Psoas muscle (tissue), 7 donors: ENCODE measurements at regions not wholly inside any gene's neighbourhood (a gene's known extent, or its start where the extent isn't known, plus 50 kb on each side); places are given as distances from the start of the nearest gene placed in this dataset.
A peak's percentile ranks its signal among the peaks of the same experiment; 100 is the strongest.

Experiments
- ATAC-seq, 4 donors: fragments of 200-7000 bp; cut with Tn5 transposase; one replicate each; pipeline ENCODE4 v1.9.1; 2020; ENCODE audit warnings: moderate library complexity in 3 of 4, mild to moderate bottlenecking in 2 of 4
- DNase-seq, 2 donors: peaks; one replicate each; pipeline ENCODE4 v3.0.0-alpha.2; 2020
- H3K27ac ChIP-seq: fragments of 200-600 bp; one replicate; pipeline ENCODE4 v1.8.0; 2022
- H3K27me3 ChIP-seq, 3 donors: fragments of 200-600 bp in 1 of 3; one replicate each; pipeline versions ENCODE4 v1.6.1 to v1.8.0; 2013 to 2022; ENCODE audit warnings: low read length in 2 of 3, mild to moderate bottlenecking in 2 of 3, moderate library complexity in 1 of 3; ENCODE audit not compliant: insufficient read depth in 3 of 3
- H3K36me3 ChIP-seq, 2 donors: fragments of 200-600 bp in 1 of 2; one replicate each; pipeline versions ENCODE4 v1.6.1 to v1.8.0; 2013 to 2022; ENCODE audit warnings: low read depth in 1 of 2, mild to moderate bottlenecking in 1 of 2, moderate library complexity in 1 of 2; ENCODE audit not compliant: insufficient read depth in 1 of 2
- H3K4me1 ChIP-seq: fragments of 200-600 bp; one replicate; pipeline ENCODE4 v1.8.0; 2022
- H3K4me3 ChIP-seq: fragments of 200-600 bp; one replicate; pipeline ENCODE4 v1.8.0; 2022; ENCODE audit warnings: mild to moderate bottlenecking
- H3K9me3 ChIP-seq: fragments of 200-600 bp; one replicate; pipeline ENCODE4 v1.8.0; 2022
- CTCF ChIP-seq: fragments of 200-600 bp; IDR thresholded peaks from one replicate; pipeline ENCODE4 v1.8.0; 2022; ENCODE audit warnings: antibody characterized with exemption
- WGBS, 3 donors: extraction: QIAGEN DNeasy Blood & Tissue Kit; methylation state at CpG; one replicate each; pipeline versions ENCODE4 v1.1.6 to v1.1.7; 2013; 5-methylcytosine and 5-hydroxymethylcytosine counted together
- intact Hi-C, 2 donors: fragments of 100-400 bp; cut with DNase I; formaldehyde crosslinking; loops; one replicate each; pipeline versions ENCODE4 v1.11.0 to v1.14.2; 2022
- donor health status: healthy with polysubstance abuse.
- donor health status: DM: no; HTN: no; CAD: no; lungs with moderate emphysema.
- donor health status: Bipolar disorder and iron deficiency.
- donor health status: healthy.
- donor health status: DM: yes; HTN: yes; CAD: no.
- donor health status: DM: no; HTN: no; CAD: no.
- donor health status: DM: yes; HTN: yes; CAD: no.

GRCh38 chr2:238505892-238506280, 79.2 kb downstream of the ASB1 start:
- Histone ChIP-seq H3K4me3 (no peak overlapping the region), H3K36me3 (no peaks in the 10 kb centered on the region), H3K27me3 (peaks cover 0 to 3% (median 0%) of the 10 kb centered on the region in 3 donors), H3K9me3 (no peaks in the 10 kb centered on the region), H3K27ac (no peak overlapping the region), H3K4me1 (no peaks in the 10 kb centered on the region)
- ATAC-seq (no peak), DNase-seq (no peak)
- WGBS, 3 donors, result 90 to 91% (median 90%) methylated on average over 9 of the region's 9 CpGs
- TF ChIP-seq CTCF, result no peak
- intact Hi-C loops, result no loop called here

GRCh38 chr2:238506371-238507068, 79.8 kb downstream of the ASB1 start:
- intact Hi-C loops, result no loop called here
- no peak for TF ChIP-seq CTCF
- Histone ChIP-seq H3K36me3 (no peaks in the 10 kb centered on the region), H3K9me3 (no peaks in the 10 kb centered on the region), H3K27me3 (peaks cover 0 to 3% (median 0%) of the 10 kb centered on the region in 3 donors), H3K27ac (no peak overlapping the region), H3K4me3 (no peak overlapping the region), H3K4me1 (no peaks in the 10 kb centered on the region)
- DNase-seq (no peak), ATAC-seq (no peak)
- 56 to 69% (median 57%) methylated on average over 17 of the region's 17 CpGs for WGBS, 3 donors

- no peak overlapping the region for H3K4me3 ChIP-seq
- peaks cover 0 to 3% (median 0%) of the 10 kb centered on the region in 3 donors for H3K27me3 ChIP-seq
- H3K9me3 ChIP-seq, result no peaks in the 10 kb centered on the region
- no peak for TF ChIP-seq CTCF
- H3K27ac ChIP-seq, result no peak overlapping the region
- intact Hi-C loops, result no loop called here
- H3K36me3 ChIP-seq, result no peaks in the 10 kb centered on the region
- ATAC-seq (no peak), DNase-seq (no peak)
- H3K4me1 ChIP-seq, result no peaks in the 10 kb centered on the region
- whole genome bisulfite sequencing, 3 donors, result 72 to 78% (median 76%) methylated on average over 6 of the region's 6 CpGs
Measured at GRCh38 chr2:238507836-238508235, 81.1 kb downstream of the ASB1 start.

- H3K36me3 ChIP-seq, result no peaks in the 10 kb centered on the region
- peaks cover 0 to 3% (median 0%) of the 10 kb centered on the region in 3 donors for H3K27me3 ChIP-seq
- H3K4me1 ChIP-seq, result no peaks in the 10 kb centered on the region
- intact Hi-C loops, result no loop called here
- 78 to 88% (median 81%) methylated on average over 12 of the region's 12 CpGs for whole genome bisulfite sequencing, 3 donors
- no peak for DNase-seq
- H3K4me3 ChIP-seq, result no peak overlapping the region
- H3K27ac ChIP-seq, result no peak overlapping the region
- ATAC-seq, result peak in 1 of 4 donors; percentile 24
- H3K9me3 ChIP-seq, result no peaks in the 10 kb centered on the region
- TF ChIP-seq CTCF, result no peak
Measured at GRCh38 chr2:238509151-238509835, 82.6 kb downstream of the ASB1 start.
